ENCODE measurements at regions not wholly inside any gene's neighbourhood (a gene's known extent, or its start where the extent isn't known, plus 50 kb on each side); places are given as distances from the start of the nearest gene placed in this dataset.

DNA sequence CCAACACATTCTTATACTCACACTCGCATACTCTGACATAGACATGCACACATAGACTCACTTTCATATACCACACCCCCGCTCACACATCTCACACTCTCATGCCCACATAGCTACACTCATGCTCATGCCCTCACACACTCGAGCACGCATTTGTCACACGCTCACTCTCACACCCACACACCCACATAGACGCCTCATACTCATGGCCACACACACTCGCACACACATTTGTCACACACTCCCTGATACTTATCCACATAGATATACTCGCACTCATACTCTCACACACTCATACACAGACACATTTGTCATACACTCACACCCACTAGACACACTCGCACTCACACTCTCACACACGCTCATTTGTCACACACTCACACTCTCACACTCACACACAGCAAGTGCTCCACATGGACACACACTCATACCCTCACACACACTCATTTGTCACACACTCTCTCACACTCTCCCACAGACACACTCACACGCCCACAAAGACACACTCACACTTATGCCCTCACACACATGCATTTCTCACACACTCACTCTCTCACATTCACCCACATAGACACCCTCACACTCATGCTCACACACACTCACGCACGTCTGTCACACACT lies 50.9 kb downstream of the TNP1 start:
- TF ChIP-seq CTCF (IDR thresholded peaks at IDR 0.05) (no peak), POLR2A (IDR thresholded peaks at IDR 0.05) (no peak)
- WGBS, 2 donors: 89 to 92% methylated on average over 13 of the region's 13 CpGs
- no peak overlapping the region for H3K4me3 ChIP-seq (ENCODE audit: low read depth, poor library complexity, severe bottlenecking)
- intact Hi-C loops (cut with DNase I; ENCODE audit: low total_unique reads): loop anchor here (10.0 kb wide), 1 partner anchor 1816 kb away; no protein-coding TSS in a partner anchor
- no peak for DNase-seq (ENCODE audit: low spot score in 2 of 2)

- intact Hi-C loops (cut with DNase I; ENCODE audit: low total_unique reads): loop anchor here (10.0 kb wide), 1 partner anchor 1817 kb away; no protein-coding TSS in a partner anchor
- WGBS, 2 donors: 35 to 53% methylated on average over 6 to 7 of the region's 7 CpGs
- H3K4me3 ChIP-seq (ENCODE audit: low read depth, poor library complexity, severe bottlenecking): no peak overlapping the region
- no peak for TF ChIP-seq POLR2A (IDR thresholded peaks at IDR 0.05)
- no peak for TF ChIP-seq CTCF (IDR thresholded peaks at IDR 0.05)
- DNase-seq (ENCODE audit: low spot score in 2 of 2): no peak
Observed at GRCh38 chr2:216807857-216808272, 52.0 kb downstream of the TNP1 start.

DNA sequence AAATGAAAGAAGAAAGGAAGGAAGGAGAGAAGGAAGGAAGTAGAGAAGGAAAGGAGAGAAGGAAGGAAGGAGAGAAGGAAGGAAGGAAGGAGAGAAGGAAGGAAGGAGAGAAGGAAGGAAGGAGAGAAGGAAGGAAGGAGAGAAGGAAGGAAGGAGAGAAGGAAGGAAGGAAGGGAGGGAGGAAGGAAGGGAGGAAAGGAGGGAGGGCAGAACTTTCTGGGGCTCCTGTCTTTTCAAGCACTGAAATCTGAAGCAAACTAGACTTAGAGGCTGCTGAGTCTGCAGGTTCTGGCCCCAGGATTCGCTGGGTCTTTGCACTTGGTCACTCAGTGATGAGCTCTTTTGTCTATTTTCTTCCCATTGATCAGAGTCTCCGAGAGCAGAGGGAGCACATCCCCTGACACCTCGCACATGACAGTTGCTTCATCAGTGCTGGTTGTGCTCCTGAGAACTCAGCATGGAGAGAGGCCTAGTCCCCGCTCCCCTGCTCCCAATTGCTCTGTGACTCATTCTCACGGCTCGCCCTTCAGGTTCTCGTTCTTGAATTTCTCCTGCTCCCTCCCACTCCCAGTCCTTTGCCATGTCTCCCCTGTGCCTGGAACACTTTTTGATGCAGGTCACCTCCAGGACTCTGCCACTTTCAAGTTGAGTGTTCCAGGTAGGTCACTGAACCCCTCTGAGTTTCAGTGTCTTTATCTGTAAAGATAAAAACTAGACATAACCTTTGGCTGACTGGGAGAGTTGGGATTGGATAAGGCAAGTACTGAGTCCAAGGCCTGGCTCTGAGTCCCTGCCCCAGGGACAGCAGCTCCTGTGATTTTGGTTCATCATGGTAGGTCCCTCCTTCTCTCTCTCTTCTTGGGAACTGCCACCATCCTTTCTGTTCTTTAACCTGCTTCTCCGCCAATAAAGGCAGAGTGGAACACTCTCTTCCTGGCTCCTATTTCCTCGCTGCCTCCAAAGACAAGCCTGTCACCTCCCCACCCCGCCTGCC lies 55.2 kb downstream of the TNP1 start:
- peak; percentile 61 to 87 for DNase-seq (ENCODE audit: low spot score in 2 of 2)
- 64 to 68% methylated on average over 10 of the region's 10 CpGs for WGBS, 2 donors
- TF ChIP-seq CTCF (IDR thresholded peaks at IDR 0.05) (no peak), POLR2A (IDR thresholded peaks at IDR 0.05) (no peak)
- H3K4me3 ChIP-seq (ENCODE audit: low read depth, poor library complexity, severe bottlenecking): no peak overlapping the region
- intact Hi-C loops (cut with DNase I; ENCODE audit: low total_unique reads): loop anchor here (10.0 kb wide), 1 partner anchor 1820 kb away; no protein-coding TSS in a partner anchor

DNA sequence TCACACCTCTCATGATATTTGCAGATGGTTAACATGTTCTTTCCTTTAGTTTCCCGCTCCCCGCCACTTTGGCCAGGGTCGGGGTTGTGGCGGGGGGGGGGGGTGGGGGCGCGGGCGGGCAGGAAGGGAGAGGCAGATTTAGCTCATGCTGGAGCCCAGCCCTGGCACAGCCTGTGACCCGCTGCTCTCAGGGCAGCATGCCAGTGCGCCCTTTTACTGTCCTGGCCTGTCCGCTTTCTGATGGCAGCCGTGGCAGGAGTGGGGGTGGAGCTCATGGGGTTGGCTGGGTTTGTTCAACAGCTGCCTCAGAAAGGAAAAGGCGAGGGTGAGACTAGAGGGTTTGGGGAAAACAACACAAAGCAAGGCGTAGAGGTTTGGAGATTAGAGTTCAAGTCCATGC lies 56.1 kb downstream of the TNP1 start:
- DNase-seq (ENCODE audit: low spot score in 2 of 2): no peak
- H3K4me3 ChIP-seq (ENCODE audit: low read depth, poor library complexity, severe bottlenecking): no peak overlapping the region
- TF ChIP-seq POLR2A (IDR thresholded peaks at IDR 0.05): no peak
- no peak for TF ChIP-seq CTCF (IDR thresholded peaks at IDR 0.05)
- 63 to 64% methylated on average over 12 to 13 of the region's 13 CpGs for WGBS, 2 donors
- intact Hi-C loops (cut with DNase I; ENCODE audit: low total_unique reads): loop anchor here (10.0 kb wide), 1 partner anchor 1821 kb away; no protein-coding TSS in a partner anchor

DNA sequence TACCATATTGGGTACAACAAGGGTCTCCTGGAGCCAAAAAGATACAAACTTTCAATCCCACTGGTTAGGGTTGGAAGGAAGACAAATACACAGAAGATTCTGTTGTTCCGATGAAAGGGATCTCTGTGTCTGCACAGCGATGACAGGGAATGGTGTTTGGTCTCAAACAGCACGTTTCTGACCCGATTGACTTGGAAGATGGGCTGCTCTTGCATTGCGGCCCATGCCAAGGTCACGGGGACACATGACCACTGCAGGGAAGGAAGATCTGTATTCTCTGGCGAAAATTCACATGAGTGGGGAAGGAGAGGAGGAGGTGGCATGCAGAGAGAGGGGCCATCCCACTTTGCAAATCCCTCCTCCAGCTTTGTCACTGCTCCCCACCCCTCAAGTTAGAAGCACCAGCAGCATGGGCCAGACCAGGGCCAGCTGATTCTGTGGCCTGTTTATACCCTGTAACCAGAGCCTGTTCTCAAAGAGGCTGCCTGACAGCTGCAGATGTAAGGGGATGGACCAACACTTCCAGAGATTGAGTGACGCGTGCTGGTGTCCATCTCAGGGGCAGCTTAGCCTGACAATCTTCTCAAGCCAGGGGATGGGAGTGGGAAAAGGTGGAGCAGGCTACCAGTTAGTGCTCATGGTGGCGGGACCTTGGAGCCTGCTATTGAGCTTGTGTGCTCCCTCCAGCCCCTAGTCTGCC lies 57.2 kb downstream of the TNP1 start:
- no peak overlapping the region for H3K4me3 ChIP-seq (ENCODE audit: low read depth, poor library complexity, severe bottlenecking)
- DNase-seq (ENCODE audit: low spot score in 2 of 2): no peak
- WGBS, 2 donors: 89 to 94% methylated on average over 10 of the region's 10 CpGs
- intact Hi-C loops (cut with DNase I; ENCODE audit: low total_unique reads): loop anchor here (10.0 kb wide), 1 partner anchor 1822 kb away; no protein-coding TSS in a partner anchor
- TF ChIP-seq POLR2A (IDR thresholded peaks at IDR 0.05) (no peak), CTCF (IDR thresholded peaks at IDR 0.05) (no peak)

Measured in lower leg skin (tissue), 4 donors.